Liver (tissue), 3 donors: ENCODE measurements at regions not wholly inside any gene's neighbourhood (a gene's known extent, or its start where the extent isn't known, plus 50 kb on each side); places are given as distances from the start of the nearest gene placed in this dataset.

ENCODE experiments used
- ATF3 ChIP-seq: IDR thresholded peaks from 2 replicates; pipeline ENCODE4 v1.6.1; 2016; ENCODE audit warnings: antibody characterized with exemption
- CTCF ChIP-seq: fragments of 150-350 bp; IDR thresholded peaks from 2 replicates; pipeline ENCODE4 v1.5.1; 2017; ENCODE audit warnings: improper control_type of control experiment, low read depth, low read length; ENCODE audit not compliant: missing input control
- EGR1 ChIP-seq, 2 donors: IDR thresholded peaks; 2 replicates each; pipeline ENCODE4 v1.6.1; 2016 to 2018; ENCODE audit warnings: antibody characterized with exemption in 2 of 2, low read depth in 2 of 2
- FOXA2 ChIP-seq: IDR thresholded peaks from 2 replicates; pipeline ENCODE4 v1.6.1; 2016; ENCODE audit warnings: antibody characterized with exemption
- JUND ChIP-seq, 2 donors: IDR thresholded peaks; 2 replicates each; pipeline ENCODE4 v1.6.1; 2016; ENCODE audit warnings: antibody characterized with exemption in 2 of 2
- MAX ChIP-seq: IDR thresholded peaks from 2 replicates; pipeline ENCODE4 v1.6.1; 2016; ENCODE audit warnings: antibody characterized with exemption
- RAD21 ChIP-seq, 2 donors: IDR thresholded peaks; 2 replicates each; pipeline ENCODE4 v1.6.1; 2016; ENCODE audit warnings: antibody characterized with exemption in 2 of 2, mild to moderate bottlenecking in 2 of 2
- REST ChIP-seq: IDR thresholded peaks from 2 replicates; pipeline ENCODE4 v1.6.1; 2016; ENCODE audit warnings: antibody characterized with exemption, mild to moderate bottlenecking
- SP1 ChIP-seq: IDR thresholded peaks from 2 replicates; pipeline ENCODE4 v1.6.1; 2018; ENCODE audit warnings: antibody characterized with exemption, mild to moderate bottlenecking
- TAF1 ChIP-seq: conservative IDR thresholded peaks from 2 replicates; pipeline ENCODE4 v1.6.1; 2016; ENCODE audit warnings: antibody characterized with exemption, mild to moderate bottlenecking
- YY1 ChIP-seq: IDR thresholded peaks from 2 replicates; pipeline ENCODE4 v1.6.1; 2016; ENCODE audit warnings: antibody characterized with exemption, mild to moderate bottlenecking
- ZBTB33 ChIP-seq: IDR thresholded peaks from 2 replicates; pipeline ENCODE4 v1.6.1; 2016; ENCODE audit warnings: antibody characterized with exemption
- donor health status: healthy.
- donor health status: healthy.

- no peak for TF ChIP-seq CTCF
- no peak for TF ChIP-seq REST
- no peak for TF ChIP-seq JUND (IDR thresholded peaks at IDR 0.05)
- no peak for TF ChIP-seq ZBTB33
- no peak for TF ChIP-seq YY1
- TF ChIP-seq SP1, result no peak
- no peak for TF ChIP-seq MAX
- no peak for TF ChIP-seq EGR1 (IDR thresholded peaks at IDR 0.05; ENCODE audit: low read depth in 2 of 2)
- no peak for TF ChIP-seq ATF3
- no peak for TF ChIP-seq RAD21 (IDR thresholded peaks at IDR 0.05)
- TF ChIP-seq FOXA2, result no peak
- TF ChIP-seq TAF1, result no peak
Measured at GRCh38 chr2:59282374-59283057, 1041.4 kb upstream of the FANCL start.
